HEK293 (cell line): ENCODE measurements at regions not wholly inside any gene's neighbourhood (a gene's known extent, or its start where the extent isn't known, plus 50 kb on each side); places are given as distances from the start of the nearest gene placed in this dataset.
"Not testable (repeated sequence)": the region's sequence is repeated elsewhere in the genome, so short reads cannot be mapped to it uniquely, and the experiment has no call there.

Experiments used
- YY1 ChIP-seq: fragments of 450-650 bp; formaldehyde crosslinking; IDR thresholded peaks from 2 replicates; pipeline ENCODE4 v1.5.1; 2018; ENCODE audit warnings: missing biosample characterization, missing genetic modification characterization
- ZNF121 ChIP-seq: fragments of 450-650 bp; formaldehyde crosslinking; IDR thresholded peaks from 2 replicates; pipeline ENCODE4 v1.5.1; 2016; ENCODE audit warnings: missing biosample characterization, missing genetic modification characterization
- TF ChIP-seq, protein P1 (sequence below): fragments of 450-650 bp; formaldehyde crosslinking; IDR thresholded peaks from 2 replicates; pipeline ENCODE4 v1.5.1; 2016; ENCODE audit warnings: missing biosample characterization, missing genetic modification characterization
- TF ChIP-seq, protein P2 (sequence below): fragments of 450-650 bp; formaldehyde crosslinking; IDR thresholded peaks from 2 replicates; pipeline ENCODE4 v1.5.1; 2016; ENCODE audit warnings: missing biosample characterization, missing genetic modification characterization

DNA sequence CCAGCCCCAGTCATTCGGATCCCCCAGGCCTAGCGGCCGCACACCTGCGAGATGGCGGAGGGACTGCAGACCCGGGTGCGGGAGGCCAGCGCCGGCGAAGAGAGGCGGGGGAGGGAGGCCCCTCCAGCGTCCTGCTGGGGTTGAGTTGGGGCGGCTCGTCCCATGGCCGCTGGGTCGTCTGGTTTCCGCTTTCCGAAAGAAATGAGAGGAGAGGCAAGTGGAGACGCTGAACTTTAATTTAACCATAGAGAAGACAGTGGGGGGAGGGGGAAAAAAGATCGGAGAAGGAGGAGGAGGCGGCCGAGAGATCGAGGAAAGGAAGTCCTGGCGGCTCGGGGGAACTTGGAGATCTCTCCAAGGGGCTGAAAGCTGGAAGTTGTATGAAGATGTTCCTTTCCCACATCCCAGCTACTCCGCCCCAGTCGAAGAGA lies 967.7 kb upstream of the DEFB115 start:
- TF ChIP-seq, protein P1, sequence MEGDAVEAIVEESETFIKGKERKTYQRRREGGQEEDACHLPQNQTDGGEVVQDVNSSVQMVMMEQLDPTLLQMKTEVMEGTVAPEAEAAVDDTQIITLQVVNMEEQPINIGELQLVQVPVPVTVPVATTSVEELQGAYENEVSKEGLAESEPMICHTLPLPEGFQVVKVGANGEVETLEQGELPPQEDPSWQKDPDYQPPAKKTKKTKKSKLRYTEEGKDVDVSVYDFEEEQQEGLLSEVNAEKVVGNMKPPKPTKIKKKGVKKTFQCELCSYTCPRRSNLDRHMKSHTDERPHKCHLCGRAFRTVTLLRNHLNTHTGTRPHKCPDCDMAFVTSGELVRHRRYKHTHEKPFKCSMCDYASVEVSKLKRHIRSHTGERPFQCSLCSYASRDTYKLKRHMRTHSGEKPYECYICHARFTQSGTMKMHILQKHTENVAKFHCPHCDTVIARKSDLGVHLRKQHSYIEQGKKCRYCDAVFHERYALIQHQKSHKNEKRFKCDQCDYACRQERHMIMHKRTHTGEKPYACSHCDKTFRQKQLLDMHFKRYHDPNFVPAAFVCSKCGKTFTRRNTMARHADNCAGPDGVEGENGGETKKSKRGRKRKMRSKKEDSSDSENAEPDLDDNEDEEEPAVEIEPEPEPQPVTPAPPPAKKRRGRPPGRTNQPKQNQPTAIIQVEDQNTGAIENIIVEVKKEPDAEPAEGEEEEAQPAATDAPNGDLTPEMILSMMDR (tag by site-specific recombination) = not testable (repeated sequence)
- not testable (repeated sequence) for TF ChIP-seq YY1, ZNF121 (tag by site-specific recombination)
- TF ChIP-seq, protein P2, sequence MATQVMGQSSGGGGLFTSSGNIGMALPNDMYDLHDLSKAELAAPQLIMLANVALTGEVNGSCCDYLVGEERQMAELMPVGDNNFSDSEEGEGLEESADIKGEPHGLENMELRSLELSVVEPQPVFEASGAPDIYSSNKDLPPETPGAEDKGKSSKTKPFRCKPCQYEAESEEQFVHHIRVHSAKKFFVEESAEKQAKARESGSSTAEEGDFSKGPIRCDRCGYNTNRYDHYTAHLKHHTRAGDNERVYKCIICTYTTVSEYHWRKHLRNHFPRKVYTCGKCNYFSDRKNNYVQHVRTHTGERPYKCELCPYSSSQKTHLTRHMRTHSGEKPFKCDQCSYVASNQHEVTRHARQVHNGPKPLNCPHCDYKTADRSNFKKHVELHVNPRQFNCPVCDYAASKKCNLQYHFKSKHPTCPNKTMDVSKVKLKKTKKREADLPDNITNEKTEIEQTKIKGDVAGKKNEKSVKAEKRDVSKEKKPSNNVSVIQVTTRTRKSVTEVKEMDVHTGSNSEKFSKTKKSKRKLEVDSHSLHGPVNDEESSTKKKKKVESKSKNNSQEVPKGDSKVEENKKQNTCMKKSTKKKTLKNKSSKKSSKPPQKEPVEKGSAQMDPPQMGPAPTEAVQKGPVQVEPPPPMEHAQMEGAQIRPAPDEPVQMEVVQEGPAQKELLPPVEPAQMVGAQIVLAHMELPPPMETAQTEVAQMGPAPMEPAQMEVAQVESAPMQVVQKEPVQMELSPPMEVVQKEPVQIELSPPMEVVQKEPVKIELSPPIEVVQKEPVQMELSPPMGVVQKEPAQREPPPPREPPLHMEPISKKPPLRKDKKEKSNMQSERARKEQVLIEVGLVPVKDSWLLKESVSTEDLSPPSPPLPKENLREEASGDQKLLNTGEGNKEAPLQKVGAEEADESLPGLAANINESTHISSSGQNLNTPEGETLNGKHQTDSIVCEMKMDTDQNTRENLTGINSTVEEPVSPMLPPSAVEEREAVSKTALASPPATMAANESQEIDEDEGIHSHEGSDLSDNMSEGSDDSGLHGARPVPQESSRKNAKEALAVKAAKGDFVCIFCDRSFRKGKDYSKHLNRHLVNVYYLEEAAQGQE (tag by site-specific recombination) = not testable (repeated sequence)
